Activated CD8-positive, alpha-beta memory T cell treated with anti-CD3 and anti-CD28 coated beads, Interleukin-2, amount 10 ng/mL, durations not matched to agents 7 days and 5 days (primary cell): ENCODE measurements at regions not wholly inside any gene's neighbourhood (a gene's known extent, or its start where the extent isn't known, plus 50 kb on each side); places are given as distances from the start of the nearest gene placed in this dataset.
"Not testable (repeated sequence)": the region's sequence is repeated elsewhere in the genome, so short reads cannot be mapped to it uniquely, and the experiment has no call there.

Experiments used
- ATAC-seq: fragments of 150-1000 bp; cut with Tn5 transposase; one replicate; pipeline ENCODE4 v1.10.0; 2021; ENCODE audit warnings: moderate library complexity
- CTCF ChIA-PET: fragments of 350-600 bp; sonication (Branson Sonifier 250); formaldehyde crosslinking; loops from one replicate; lab custom pipeline; 2021; ENCODE audit warnings: antibody characterized with exemption; lab: Charles Lee
- DNase-seq: peaks from one replicate; pipeline ENCODE4 v3.0.0-alpha.2; 2020
- H3K27ac Mint-ChIP-seq: one replicate; pipeline ENCODE4 v1.8.0; 2021; ENCODE audit warnings: mild to moderate bottlenecking, mixed read lengths
- H3K27me3 Mint-ChIP-seq: one replicate; pipeline ENCODE4 v1.8.0; 2021; ENCODE audit warnings: mixed read lengths
- H3K36me3 Mint-ChIP-seq: one replicate; pipeline ENCODE4 v1.8.0; 2021; ENCODE audit warnings: mild to moderate bottlenecking, mixed read lengths
- H3K4me1 Mint-ChIP-seq: one replicate; pipeline ENCODE4 v1.8.0; 2021; ENCODE audit warnings: mixed read lengths
- H3K4me3 Mint-ChIP-seq: one replicate; pipeline ENCODE4 v1.8.0; 2021; ENCODE audit warnings: mild to moderate bottlenecking, moderate library complexity, mixed read lengths
- H3K9me3 Mint-ChIP-seq: one replicate; pipeline ENCODE4 v1.8.0; 2022; ENCODE audit warnings: low read depth, mixed read lengths

GRCh38 chr15:20292422-20293005, 249.1 kb downstream of the GOLGA6L6 start:
- H3K9me3 Mint-ChIP-seq, H3K4me1 Mint-ChIP-seq, ATAC-seq, H3K4me3 Mint-ChIP-seq, H3K36me3 Mint-ChIP-seq, CTCF ChIA-PET, H3K27ac Mint-ChIP-seq, H3K27me3 Mint-ChIP-seq: not testable (repeated sequence)
- DNase-seq: peak; percentile 32

DNA sequence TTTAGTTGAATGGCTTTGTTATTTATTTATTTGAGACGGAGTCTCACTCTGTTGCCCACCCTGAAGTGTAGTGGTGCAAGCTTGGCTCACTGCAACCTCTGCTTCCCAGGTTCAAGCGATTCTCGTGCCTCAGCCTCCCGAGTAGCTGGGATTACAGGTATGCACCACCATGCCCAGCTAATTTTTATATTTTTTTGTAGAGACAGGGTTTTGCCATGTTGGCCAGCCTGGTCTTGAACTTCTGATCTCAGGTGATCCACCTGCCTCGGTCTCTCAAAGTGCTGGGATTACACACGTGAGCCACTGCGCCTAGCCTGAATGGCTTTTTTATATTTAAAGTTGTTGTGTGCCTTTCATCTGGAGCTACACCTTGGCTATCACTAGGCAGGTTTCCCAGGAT, 250.0 kb downstream of the GOLGA6L6 start:
- ATAC-seq, H3K27ac Mint-ChIP-seq, H3K36me3 Mint-ChIP-seq, CTCF ChIA-PET, H3K9me3 Mint-ChIP-seq, H3K27me3 Mint-ChIP-seq, H3K4me3 Mint-ChIP-seq, H3K4me1 Mint-ChIP-seq: not testable (repeated sequence)
- DNase-seq: peak; percentile 11

DNA sequence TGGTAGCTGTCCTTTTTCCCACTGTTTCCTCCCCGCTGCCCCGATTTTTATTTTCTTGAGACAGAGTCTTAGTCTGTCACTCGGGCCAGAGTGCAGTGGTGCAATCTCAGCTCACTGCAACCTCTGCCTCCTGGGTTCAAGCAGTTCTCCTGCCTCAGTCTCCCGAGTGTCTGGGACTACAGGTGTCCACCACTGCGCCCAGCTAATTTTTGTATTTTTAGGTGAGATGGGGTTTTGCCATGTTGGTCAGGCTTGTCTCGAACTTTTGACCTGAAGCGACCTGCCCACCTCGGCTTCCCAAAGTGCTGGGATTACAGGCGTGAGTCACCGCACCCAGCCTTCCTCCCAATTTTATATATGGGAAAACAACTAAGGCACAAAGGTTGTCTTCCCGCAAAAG, 251.0 kb downstream of the GOLGA6L6 start:
- DNase-seq: peak; percentile 23

DNA sequence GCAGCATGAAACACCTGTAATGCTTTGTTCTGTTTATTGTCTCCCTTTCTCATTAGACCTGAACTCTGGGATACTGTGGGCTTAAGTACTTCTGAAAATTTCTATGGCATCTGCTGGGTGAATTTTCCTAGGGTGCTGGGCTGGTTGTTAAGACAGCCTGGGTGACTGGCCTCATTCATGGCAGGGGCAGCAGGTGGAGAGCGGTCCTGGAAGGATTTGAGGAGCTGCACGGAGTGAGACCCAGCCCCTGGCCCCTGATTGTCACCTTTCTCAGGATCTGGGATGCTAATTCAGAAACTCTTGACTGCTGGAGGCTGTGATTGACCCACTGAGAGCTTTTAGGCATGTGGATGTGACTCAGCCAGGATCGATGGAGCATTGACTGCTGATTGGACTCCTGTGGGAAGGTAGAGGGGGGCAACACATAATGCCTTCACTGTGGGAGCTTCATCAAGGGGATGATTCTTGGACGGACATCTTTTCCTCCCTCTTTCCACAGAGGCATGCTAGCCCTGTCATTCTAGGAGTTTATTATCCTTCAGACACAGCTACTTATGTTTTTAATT, 252.0 kb downstream of the GOLGA6L6 start:
- H3K4me1 Mint-ChIP-seq, H3K4me3 Mint-ChIP-seq, H3K36me3 Mint-ChIP-seq, H3K9me3 Mint-ChIP-seq, CTCF ChIA-PET, H3K27ac Mint-ChIP-seq, ATAC-seq, H3K27me3 Mint-ChIP-seq: not testable (repeated sequence)
- peak; percentile 36 for DNase-seq

More for the DNA sequence above, 251.0 kb downstream of the GOLGA6L6 start:
- H3K4me1 Mint-ChIP-seq, H3K36me3 Mint-ChIP-seq, H3K9me3 Mint-ChIP-seq, H3K4me3 Mint-ChIP-seq, CTCF ChIA-PET, H3K27ac Mint-ChIP-seq, H3K27me3 Mint-ChIP-seq, ATAC-seq: not testable (repeated sequence)

DNA sequence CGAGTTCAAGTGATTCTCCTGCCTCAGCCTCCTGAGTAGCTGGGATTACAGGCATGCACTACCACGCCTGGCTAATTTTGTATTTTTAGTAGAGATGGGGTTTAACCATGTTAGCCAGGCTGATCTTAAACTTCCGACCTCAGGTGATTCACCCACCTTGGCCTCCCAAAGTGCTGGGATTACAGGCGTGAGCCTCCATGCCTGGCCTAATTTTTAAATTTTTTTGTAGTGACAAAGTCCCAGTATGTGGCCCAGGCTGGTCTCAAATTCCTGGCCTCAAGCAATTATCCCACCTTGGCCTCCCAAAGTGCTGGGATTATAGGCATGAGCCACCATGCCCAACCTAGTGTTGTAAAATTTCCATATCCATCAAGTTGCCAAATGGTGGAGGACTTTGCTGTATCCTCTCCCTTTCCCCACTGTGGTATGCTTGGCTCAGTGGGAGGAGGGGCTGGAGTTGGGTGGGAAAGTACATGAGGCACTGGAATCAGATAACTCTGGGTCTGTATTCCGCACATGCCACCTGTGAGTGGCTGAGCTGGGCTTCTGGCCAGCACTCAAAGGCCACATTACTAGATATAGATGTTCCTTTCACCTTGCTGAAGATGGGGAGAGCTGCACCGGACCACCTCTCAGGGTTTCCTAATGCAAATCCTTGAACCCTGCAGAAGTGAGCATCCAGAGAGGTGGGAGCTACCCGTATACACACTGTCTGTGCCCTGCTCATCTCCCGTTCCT, 252.6 kb downstream of the GOLGA6L6 start:
- H3K27me3 Mint-ChIP-seq, H3K4me3 Mint-ChIP-seq, H3K9me3 Mint-ChIP-seq, H3K36me3 Mint-ChIP-seq, H3K27ac Mint-ChIP-seq, H3K4me1 Mint-ChIP-seq, ATAC-seq, CTCF ChIA-PET: not testable (repeated sequence)
- peak; percentile 28 for DNase-seq

- not testable (repeated sequence) for H3K4me3 Mint-ChIP-seq, H3K4me1 Mint-ChIP-seq, ATAC-seq, H3K36me3 Mint-ChIP-seq, H3K9me3 Mint-ChIP-seq, H3K27me3 Mint-ChIP-seq, H3K27ac Mint-ChIP-seq, DNase-seq
- CTCF ChIA-PET: interaction anchor here (0.6 kb wide), 1 partner anchor 34 kb away, joined by 4 read pairs; no protein-coding TSS in a partner anchor
Observed at GRCh38 chr15:20286559-20286958, 255.0 kb downstream of the GOLGA6L6 start.

DNA sequence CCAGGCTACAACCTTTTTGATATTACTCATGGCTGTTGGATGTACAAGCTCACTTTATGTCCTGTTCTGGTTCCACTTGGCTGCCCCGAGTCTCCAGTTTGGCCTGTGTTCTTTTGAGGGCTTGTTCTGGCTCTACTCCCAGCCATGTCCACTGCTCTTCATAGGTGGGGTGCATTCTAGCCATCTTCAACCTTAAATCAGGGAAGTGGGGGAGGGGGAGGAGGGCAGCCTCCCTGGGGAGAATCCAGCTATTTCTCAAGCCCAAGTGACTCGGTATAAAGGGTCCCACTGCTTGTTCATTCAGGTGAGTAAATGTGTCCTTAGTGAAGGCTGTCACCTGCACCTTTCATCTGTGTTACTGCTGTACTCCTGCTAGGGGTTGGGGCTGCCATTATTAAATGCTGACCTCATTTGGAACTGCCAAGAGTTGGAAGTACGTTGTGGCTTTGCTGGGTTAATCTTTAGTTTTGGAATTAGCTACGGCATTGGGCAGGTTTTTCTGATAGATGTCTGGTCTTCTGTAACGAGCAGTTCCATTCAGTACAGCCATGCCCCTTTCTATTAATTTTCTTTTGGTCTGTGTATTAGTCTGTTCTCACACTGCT, 255.8 kb downstream of the GOLGA6L6 start:
- CTCF ChIA-PET, ATAC-seq, H3K27ac Mint-ChIP-seq, H3K4me3 Mint-ChIP-seq, H3K4me1 Mint-ChIP-seq, H3K27me3 Mint-ChIP-seq, H3K9me3 Mint-ChIP-seq, H3K36me3 Mint-ChIP-seq: not testable (repeated sequence)
- DNase-seq: peak; percentile 38

DNA sequence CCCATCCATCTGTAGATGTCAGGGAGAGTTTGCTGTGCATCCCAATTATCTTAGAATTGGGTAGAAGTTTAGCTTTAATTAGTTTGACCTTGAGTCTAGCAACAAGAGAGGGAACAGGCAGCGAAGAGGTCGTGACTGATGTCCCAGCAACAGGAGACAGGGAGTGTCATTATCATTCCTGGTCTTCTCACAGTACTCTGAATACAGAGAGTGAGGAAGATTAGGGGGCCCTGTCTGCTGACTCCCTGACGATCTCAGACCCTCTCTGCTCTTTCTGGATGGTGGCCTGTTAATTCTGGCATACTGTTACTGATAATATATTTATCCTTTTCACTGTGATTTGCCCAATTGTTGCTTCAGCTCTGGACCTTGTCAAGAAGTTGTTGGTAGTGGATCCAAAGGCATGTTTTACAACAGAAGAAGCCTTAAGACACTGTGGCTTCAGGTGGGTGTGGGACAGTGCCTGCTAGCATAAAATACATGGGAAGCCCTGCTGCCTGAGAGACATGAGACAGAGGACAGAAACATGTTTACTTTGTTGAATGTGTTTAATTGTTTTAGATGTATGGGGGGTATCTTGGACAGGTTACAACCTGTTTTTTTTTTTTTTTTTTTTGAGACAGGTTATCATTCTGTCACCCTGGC, 256.6 kb downstream of the GOLGA6L6 start:
- H3K36me3 Mint-ChIP-seq, H3K4me3 Mint-ChIP-seq, CTCF ChIA-PET, H3K4me1 Mint-ChIP-seq, H3K27me3 Mint-ChIP-seq, H3K9me3 Mint-ChIP-seq, H3K27ac Mint-ChIP-seq, ATAC-seq: not testable (repeated sequence)
- peak; percentile 31 for DNase-seq

DNA sequence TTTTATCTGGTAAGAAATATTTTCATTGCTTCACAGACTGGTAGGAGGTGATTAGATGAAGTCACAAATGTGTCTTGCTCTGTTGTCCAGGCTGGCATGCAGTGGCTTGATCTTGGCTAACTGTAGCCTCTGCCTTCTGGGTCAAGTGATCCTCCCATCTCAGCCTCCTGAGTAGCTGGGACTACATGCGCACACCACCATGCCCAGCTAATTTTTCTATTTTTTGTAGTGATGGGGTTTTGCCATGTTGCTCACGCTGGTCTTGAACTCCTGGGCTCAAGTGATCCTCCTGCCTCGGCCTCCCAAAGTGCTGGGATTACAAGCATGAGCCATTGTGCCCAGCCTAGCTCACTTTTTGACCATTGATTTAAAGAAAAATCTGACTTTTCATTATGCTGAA, 257.9 kb downstream of the GOLGA6L6 start:
- not testable (repeated sequence) for H3K36me3 Mint-ChIP-seq, DNase-seq, H3K4me1 Mint-ChIP-seq

GRCh38 chr15:20282491-20282943, 259.1 kb downstream of the GOLGA6L6 start:
- DNase-seq, ATAC-seq, H3K36me3 Mint-ChIP-seq, H3K27ac Mint-ChIP-seq, H3K9me3 Mint-ChIP-seq, H3K4me1 Mint-ChIP-seq, H3K27me3 Mint-ChIP-seq, H3K4me3 Mint-ChIP-seq, CTCF ChIA-PET: not testable (repeated sequence)

More for the DNA sequence above, 257.9 kb downstream of the GOLGA6L6 start:
- H3K27me3 Mint-ChIP-seq, H3K9me3 Mint-ChIP-seq, H3K27ac Mint-ChIP-seq, H3K4me3 Mint-ChIP-seq, ATAC-seq, CTCF ChIA-PET: not testable (repeated sequence)

DNA sequence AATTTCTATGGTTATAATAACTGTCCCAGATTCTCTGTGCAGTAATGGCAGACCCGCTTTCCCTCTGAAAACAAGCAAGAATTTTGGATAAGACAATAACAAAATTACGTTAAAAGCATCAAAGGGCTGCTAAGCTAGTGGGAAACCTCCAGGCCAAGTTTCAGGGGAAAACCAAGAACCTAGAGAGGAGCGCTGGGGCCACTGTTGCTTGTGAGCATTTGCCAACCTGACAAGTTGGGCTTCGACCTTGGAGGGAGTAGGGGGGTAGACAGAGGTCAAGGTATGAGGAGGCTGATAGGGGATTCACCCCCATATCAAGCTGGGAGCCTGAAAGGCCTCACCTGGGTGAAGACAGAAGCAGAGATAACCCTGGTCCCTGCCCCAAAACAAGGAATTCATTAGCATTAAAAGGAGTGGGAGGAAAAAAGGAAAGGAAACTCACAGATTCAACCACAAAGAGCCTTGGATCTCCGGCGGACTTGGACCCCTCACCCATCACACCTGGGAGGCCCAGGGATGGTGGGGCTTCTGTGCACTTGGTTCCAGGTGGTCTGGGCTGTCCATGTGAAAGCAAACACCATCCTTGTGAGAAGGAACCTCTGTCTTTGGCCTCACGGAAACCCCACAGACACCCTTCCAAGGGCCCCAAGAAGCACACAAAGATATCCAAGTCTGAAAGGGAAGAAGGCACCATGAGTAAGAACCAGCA, 259.9 kb downstream of the GOLGA6L6 start:
- DNase-seq, H3K9me3 Mint-ChIP-seq, CTCF ChIA-PET, H3K4me1 Mint-ChIP-seq, H3K27ac Mint-ChIP-seq, H3K4me3 Mint-ChIP-seq, H3K36me3 Mint-ChIP-seq, H3K27me3 Mint-ChIP-seq, ATAC-seq: not testable (repeated sequence)

DNA sequence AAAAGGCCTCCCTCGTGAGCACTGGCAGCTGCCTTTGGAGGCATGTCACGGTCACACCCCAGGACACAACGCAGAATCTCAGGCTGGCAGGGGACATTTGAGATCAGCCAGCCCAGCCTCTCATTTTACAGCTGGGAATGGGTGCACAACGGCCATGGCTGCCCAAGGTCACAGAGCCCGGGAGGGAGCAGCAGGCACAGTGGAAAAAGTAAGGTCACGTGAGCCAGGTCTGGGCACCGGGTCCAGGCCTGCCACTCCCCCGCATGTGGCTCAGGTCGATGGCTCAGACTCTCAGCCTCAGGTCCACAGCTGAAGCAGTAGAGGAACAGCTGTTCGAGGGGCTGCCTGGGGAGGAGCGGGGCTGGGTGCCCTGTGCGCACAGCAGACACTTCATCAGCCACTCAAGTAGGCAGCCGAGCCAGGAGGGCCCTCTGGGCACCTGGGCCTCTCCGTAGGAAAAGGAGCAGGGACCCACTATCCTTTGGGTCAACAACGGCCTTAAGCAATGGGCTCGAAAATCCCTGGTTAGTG, 260.6 kb downstream of the GOLGA6L6 start:
- Mint-ChIP-seq H3K36me3 (no peaks in the 10 kb centered on the region), H3K4me1 (no peaks in the 10 kb centered on the region), H3K9me3 (no peaks in the 10 kb centered on the region), H3K27me3 (no peaks in the 10 kb centered on the region), H3K4me3 (no peak overlapping the region), H3K27ac (no peak overlapping the region)
- no peak for DNase-seq
- CTCF ChIA-PET: no interaction called here
- no peak for ATAC-seq
